Retinal pigment epithelial cell (primary cell): ENCODE measurements at regions not wholly inside any gene's neighbourhood (a gene's known extent, or its start where the extent isn't known, plus 50 kb on each side); places are given as distances from the start of the nearest gene placed in this dataset.

ENCODE experiments used
- DNase-seq: peaks from one replicate; pipeline ENCODE4 v3.0.0-alpha.2; 2010; ENCODE audit warnings: low read depth
- H3K4me3 ChIP-seq: 2 replicates; pipeline ENCODE4 v1.5.1; 2011; ENCODE audit warnings: mild to moderate bottlenecking, low read length, control low read depth, moderate library complexity
- CTCF ChIP-seq: conservative IDR thresholded peaks from 2 replicates; pipeline ENCODE4 v1.5.1; 2011; ENCODE audit warnings: low read depth, low read length, control low read depth, inconsistent platforms

DNA sequence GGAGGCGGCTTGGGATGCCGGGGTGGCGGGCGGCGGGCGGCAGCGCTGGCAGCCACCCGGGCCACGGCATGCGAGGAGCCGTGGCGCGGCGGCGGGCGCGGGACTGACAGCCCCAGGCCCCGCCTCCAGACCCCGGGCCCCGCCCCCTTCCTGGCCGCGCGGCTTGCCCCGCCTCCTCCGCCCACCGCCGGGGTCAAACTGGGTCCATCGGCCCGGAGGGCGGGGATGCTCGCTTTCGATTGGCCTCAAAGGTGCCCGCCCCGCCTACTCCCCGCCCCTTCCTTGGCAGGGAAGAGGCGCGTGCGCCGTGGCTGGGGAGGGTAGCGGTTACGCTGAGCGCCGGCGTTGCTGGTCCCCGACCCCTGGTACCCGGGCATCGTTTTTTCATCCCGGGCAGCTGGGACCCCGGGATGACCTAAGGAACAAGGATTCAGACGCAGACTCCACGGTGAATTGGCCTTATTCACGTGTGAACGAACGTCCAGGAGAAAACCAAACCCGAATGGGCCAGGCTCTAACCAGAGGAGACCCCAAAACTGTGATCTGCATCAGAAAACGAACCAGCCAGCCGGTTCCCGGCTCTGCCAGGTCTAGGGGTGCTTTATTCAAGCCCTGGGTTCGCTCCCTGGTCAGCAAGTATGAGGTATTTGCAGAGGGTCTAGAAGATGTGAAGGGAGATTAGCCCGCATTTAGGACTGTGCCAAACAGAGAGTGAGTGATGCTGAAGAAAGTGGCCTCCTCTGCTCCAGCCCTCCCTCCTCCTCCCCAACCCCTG lies 117.2 kb upstream of the GUCA2B start:
- peak overlapping the region; percentile 63 for H3K4me3 ChIP-seq
- TF ChIP-seq CTCF = no peak
- DNase-seq = peak; percentile 69

DNA sequence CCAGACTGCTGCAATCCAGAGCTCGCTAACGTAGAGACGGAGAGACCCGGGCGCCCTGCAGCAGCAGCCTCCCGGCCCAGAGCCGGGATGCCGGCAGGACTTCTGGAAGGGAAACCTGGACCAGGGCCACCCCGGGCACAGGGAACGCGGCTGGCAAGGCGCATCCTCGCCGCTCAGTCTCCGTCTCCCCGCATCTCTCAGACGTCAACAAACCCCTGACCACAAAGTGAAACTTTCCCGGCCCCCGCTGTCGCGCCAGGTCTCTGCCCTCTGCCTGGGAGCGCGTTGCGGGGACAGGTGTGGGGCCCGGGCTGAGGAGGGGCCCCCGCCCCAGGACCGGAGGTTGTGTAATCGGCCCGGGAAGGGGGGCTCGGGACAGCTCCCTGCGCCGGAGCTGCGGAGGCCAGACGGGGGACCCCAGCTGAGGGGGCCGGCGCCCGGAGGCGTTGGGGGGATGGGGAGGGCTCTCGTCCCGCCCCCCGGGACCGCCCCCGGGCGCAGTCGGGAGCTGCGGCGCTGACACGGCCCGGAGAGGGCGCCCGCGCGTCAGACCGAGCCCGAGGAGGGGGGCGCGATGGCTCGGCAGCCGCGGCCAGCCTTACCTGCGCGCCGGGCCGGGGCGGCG lies 116.6 kb upstream of the HIVEP3 start:
- H3K4me3 ChIP-seq = peak overlapping the region; percentile 81
- DNase-seq = peak; percentile 21
- TF ChIP-seq CTCF = peak; percentile 20

DNA sequence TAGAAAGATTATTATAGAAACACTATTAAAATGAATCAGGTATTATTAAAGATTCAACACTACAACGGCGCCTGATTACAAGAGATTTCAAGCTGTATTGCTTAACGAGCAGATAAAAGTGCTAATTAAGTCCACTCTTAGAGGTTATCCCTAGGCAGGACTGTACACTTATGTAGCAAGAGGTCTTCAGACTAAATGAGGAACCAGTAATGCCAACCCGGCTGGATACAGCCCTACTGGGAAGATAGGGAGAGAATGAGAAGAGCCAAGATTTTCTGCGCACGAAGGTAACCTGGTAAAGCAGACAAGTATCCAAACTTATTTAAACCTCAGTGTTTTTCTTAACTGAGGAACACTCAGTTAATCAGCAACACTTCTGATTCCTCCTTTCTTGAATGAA lies 115.7 kb upstream of the HIVEP3 start:
- TF ChIP-seq CTCF = no peak
- peak overlapping the region; percentile 81 for H3K4me3 ChIP-seq
- no peak for DNase-seq

DNA sequence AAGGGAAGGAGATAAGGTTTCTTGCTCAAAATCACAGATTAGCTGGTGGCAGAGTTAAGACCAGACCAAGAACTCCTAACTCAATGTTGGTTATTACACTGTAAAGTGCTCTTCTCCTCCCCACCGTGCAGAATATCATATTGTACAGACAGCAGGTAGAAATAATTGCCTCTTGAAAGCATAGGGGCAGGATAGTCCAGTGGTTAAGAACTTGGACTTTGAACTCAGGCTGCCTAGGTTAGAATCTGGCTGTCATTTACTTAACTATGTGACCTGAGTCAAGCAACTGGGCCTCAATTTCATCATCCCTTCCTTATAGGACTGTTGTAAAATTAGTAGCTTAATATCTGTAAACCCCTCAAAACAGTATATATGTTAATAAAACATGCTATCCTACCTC lies 114.9 kb upstream of the HIVEP3 start:
- no peak for TF ChIP-seq CTCF
- no peak overlapping the region for H3K4me3 ChIP-seq
- DNase-seq = no peak

DNA sequence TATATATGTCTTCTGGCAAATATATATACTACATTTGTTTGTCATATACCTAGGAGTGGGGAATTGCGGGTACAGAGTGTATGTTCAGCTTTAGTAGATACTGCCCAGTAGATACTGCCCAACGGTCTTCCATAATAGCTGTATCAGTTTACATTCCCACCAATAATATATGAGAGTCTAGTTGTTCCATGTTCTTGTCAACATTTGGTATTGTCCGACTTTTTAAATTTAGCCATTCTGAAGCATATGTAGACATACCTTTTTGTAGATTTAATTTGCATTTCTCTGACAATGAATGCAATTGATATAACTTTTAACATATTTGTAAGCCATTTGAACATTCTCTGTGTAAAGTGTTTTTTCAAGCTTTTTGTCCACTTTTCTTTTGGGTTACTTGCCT lies 99.0 kb upstream of the HIVEP3 start:
- H3K4me3 ChIP-seq = no peak overlapping the region
- DNase-seq = no peak
- TF ChIP-seq CTCF = no peak

GRCh38 chr1:42017259-42017658 lies 98.5 kb upstream of the HIVEP3 start:
- H3K4me3 ChIP-seq = no peak overlapping the region
- no peak for TF ChIP-seq CTCF
- no peak for DNase-seq

GRCh38 chr1:42014823-42015222 lies 96.1 kb upstream of the HIVEP3 start:
- no peak overlapping the region for H3K4me3 ChIP-seq
- no peak for DNase-seq
- TF ChIP-seq CTCF = no peak
